Keratinocyte (primary cell): ENCODE measurements at regions not wholly inside any gene's neighbourhood (a gene's known extent, or its start where the extent isn't known, plus 50 kb on each side); places are given as distances from the start of the nearest gene placed in this dataset.

ENCODE experiments used
- DNase-seq: peaks from one replicate; pipeline ENCODE4 v3.0.0-alpha.2; 2011; ENCODE audit warnings: low read depth, missing footprints, low spot score
- FAIRE-seq: peaks from 2 replicates; lab custom pipeline; 2011; peaks lifted over from hg19 to GRCh38; lab: Jason Lieb, UNC
- H2AFZ ChIP-seq: 2 replicates; pipeline ENCODE4 v1.6.0; 2012; ENCODE audit warnings: low read length, control low read depth, inconsistent platforms; ENCODE audit not compliant: control insufficient read depth
- H3K27ac ChIP-seq: 2 replicates; pipeline ENCODE4 v1.5.1; 2011; ENCODE audit warnings: low read length; ENCODE audit not compliant: control insufficient read depth, insufficient read depth
- H3K27me3 ChIP-seq: 3 replicates; pipeline ENCODE4 v1.6.0; 2011; ENCODE audit warnings: low read length; ENCODE audit not compliant: control insufficient read depth, insufficient read depth; ENCODE audit errors: extremely low read depth
- H3K36me3 ChIP-seq, 2 experiments: 2 replicates in 1 of 2; 3 replicates in 1 of 2; pipeline ENCODE4 v1.5.1; 2011; ENCODE audit warnings: low read length in 2 of 2, mild to moderate bottlenecking in 1 of 2; ENCODE audit not compliant: control insufficient read depth in 2 of 2, insufficient read depth in 2 of 2; ENCODE audit errors: extremely low read depth in 1 of 2
- H3K4me1 ChIP-seq: 3 replicates; pipeline ENCODE4 v1.5.1; 2011; ENCODE audit warnings: low read length; ENCODE audit not compliant: control insufficient read depth, insufficient read depth; ENCODE audit errors: extremely low read depth
- H3K4me2 ChIP-seq: 3 replicates; pipeline ENCODE4 v1.6.0; 2011; ENCODE audit warnings: low read depth, low read length; ENCODE audit not compliant: control insufficient read depth, insufficient read depth; ENCODE audit errors: extremely low read depth
- H3K4me3 ChIP-seq, 3 experiments: fragments of 200-600 bp in 1 of 3; sonication (generic) in 1 of 3; 2 replicates in 2 of 3; 3 replicates in 1 of 3; pipeline ENCODE4 v1.5.1; 2011 to 2016; ENCODE audit warnings: low read length in 3 of 3, mild to moderate bottlenecking in 3 of 3, control low read depth in 2 of 3, inconsistent platforms in 1 of 3, low read depth in 1 of 3, mixed read lengths in 1 of 3, mixed run types in 1 of 3, moderate library complexity in 1 of 3; ENCODE audit not compliant: control insufficient read depth in 2 of 3, insufficient read depth in 2 of 3; ENCODE audit errors: extremely low read depth in 1 of 3
- H3K79me2 ChIP-seq: 2 replicates; pipeline ENCODE4 v1.6.0; 2012; ENCODE audit warnings: low read length; ENCODE audit not compliant: control insufficient read depth, insufficient read depth
- H3K9ac ChIP-seq: 3 replicates; pipeline ENCODE4 v1.6.0; 2011; ENCODE audit warnings: low read length; ENCODE audit not compliant: control insufficient read depth, insufficient read depth; ENCODE audit errors: extremely low read depth
- H3K9me1 ChIP-seq: 3 replicates; pipeline ENCODE4 v1.6.0; 2011; ENCODE audit warnings: low read length; ENCODE audit not compliant: control insufficient read depth, insufficient read depth; ENCODE audit errors: extremely low read depth
- H3K9me3 ChIP-seq: 2 replicates; pipeline ENCODE4 v1.5.1; 2012; ENCODE audit warnings: low read depth, low read length; ENCODE audit not compliant: control insufficient read depth
- H4K20me1 ChIP-seq: 3 replicates; pipeline ENCODE4 v1.6.0; 2011; ENCODE audit warnings: low read length; ENCODE audit not compliant: control insufficient read depth, insufficient read depth; ENCODE audit errors: extremely low read depth
- EZH2 ChIP-seq: IDR thresholded peaks from one replicate; pipeline ENCODE4 v1.6.1; 2012; ENCODE audit warnings: inconsistent platforms, mild to moderate bottlenecking, low read length, moderate library complexity
- dilution Hi-C: fragments of 300-500 bp; cut with MboI; formaldehyde crosslinking; loops from one replicate; pipeline ENCODE4 v1.7.0; 2020; ENCODE audit warnings: low sequenced_read_pairs; ENCODE audit not compliant: extremely low pct_ligation_motif_present
- TF ChIP-seq, protein P1 (sequence below), 3 experiments: IDR thresholded peaks in 1 of 3; conservative IDR thresholded peaks in 1 of 3; optimal IDR thresholded peaks in 1 of 3; 2 replicates in 2 of 3; 3 replicates in 1 of 3; pipeline versions ENCODE3 to v1.5.1; 2011; ENCODE audit warnings: low read length in 3 of 3, mild to moderate bottlenecking in 3 of 3, moderate library complexity in 2 of 3, control low read depth in 1 of 3, inconsistent platforms in 1 of 3; ENCODE audit not compliant: insufficient read depth in 2 of 3; ENCODE audit errors: extremely low read depth in 1 of 3

DNA sequence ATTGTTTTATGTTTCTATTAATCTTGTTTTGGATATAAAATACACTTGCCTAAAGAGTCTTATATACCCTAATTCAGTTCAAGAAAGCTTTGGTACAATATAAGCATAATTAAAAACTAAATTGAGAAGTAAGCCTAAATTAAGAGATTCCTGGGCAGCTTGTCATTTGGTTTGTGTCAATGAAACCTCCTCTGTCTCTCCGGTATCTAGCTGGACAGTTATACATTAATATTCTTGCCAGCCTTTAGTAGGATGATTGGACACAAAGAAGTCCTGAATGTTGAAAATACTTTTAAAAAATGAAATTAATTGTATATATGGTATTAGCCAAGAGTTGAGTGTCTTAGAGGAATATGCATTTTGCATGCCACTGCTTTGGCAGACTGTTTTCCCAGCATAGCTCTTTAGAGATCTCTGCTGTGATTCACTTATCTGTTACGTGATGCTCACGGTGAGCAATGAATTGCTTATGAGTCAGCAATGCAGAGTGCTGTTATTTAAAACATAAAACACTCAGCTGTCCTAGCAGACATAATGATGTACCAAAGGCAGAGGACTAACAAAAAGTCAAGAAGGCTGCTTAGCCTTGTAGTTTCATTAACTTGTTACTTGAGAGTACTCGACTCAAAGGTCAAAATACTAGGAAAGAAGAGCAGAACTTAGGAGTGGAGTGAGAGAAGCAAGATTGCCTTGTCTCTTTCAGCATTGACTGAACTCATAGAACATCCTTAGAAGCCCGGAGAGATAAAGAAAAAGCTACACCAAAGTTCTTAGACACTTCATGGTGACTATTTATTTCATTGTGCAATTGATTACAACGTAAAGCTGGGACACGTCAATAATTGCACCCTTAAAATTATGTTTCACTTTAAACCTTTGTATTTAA is 1296.1 kb upstream of the PCDH7 start:
- no peak for TF ChIP-seq EZH2
- TF ChIP-seq, protein P1, sequence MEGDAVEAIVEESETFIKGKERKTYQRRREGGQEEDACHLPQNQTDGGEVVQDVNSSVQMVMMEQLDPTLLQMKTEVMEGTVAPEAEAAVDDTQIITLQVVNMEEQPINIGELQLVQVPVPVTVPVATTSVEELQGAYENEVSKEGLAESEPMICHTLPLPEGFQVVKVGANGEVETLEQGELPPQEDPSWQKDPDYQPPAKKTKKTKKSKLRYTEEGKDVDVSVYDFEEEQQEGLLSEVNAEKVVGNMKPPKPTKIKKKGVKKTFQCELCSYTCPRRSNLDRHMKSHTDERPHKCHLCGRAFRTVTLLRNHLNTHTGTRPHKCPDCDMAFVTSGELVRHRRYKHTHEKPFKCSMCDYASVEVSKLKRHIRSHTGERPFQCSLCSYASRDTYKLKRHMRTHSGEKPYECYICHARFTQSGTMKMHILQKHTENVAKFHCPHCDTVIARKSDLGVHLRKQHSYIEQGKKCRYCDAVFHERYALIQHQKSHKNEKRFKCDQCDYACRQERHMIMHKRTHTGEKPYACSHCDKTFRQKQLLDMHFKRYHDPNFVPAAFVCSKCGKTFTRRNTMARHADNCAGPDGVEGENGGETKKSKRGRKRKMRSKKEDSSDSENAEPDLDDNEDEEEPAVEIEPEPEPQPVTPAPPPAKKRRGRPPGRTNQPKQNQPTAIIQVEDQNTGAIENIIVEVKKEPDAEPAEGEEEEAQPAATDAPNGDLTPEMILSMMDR (optimal IDR thresholded peaks at IDR 0.05 in 1 of 3, IDR thresholded peaks at IDR 0.05 in 1 of 3, conservative IDR thresholded peaks at IDR 0.05 in 1 of 3; ENCODE audit: extremely low read depth in 1 of 3, insufficient read depth in 2 of 3, low read length in 3 of 3): no peak
- H3K27ac ChIP-seq: no peak overlapping the region
- no peak overlapping the region for H2AFZ ChIP-seq

DNA sequence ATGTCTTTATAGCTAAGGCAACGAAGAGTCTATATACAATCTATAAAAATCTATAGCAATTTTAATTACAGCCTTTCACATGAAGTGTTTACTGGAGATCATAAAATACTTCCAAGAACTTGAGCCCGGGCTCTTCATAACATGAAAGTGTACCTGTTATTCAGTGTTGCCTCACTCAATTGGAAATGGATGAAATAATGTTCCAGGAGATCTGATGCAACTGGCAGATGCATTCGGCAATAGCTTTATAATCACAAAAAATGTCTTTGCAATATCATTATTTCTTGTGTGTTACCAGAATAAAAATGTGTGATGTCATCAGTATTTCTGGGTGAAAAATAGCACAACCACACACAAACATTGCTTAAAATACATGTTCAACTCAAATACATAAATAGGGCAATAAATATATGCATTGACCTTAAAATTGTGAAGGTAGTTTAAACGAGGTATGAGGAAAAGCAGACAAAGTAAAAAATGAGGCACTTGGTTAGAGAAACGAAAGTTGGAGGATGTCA is 1266.8 kb upstream of the PCDH7 start:
- H3K4me1 ChIP-seq: no peaks in the 10 kb centered on the region
- FAIRE-seq (no peak), DNase-seq (no peak)
- no peak overlapping the region for H3K27ac ChIP-seq
- no peaks in the 10 kb centered on the region for H4K20me1 ChIP-seq
- H3K9me1 ChIP-seq: no peaks in the 10 kb centered on the region
- H3K79me2 ChIP-seq: no peaks in the 10 kb centered on the region
- H2AFZ ChIP-seq: no peak overlapping the region
- H3K36me3 ChIP-seq: no peaks in the 10 kb centered on the region
- no peaks in the 10 kb centered on the region for H3K9me3 ChIP-seq
- H3K4me2 ChIP-seq: no peak overlapping the region
- no peak overlapping the region for H3K9ac ChIP-seq
- H3K27me3 ChIP-seq: no peaks in the 10 kb centered on the region
- TF ChIP-seq, protein P1 (optimal IDR thresholded peaks at IDR 0.05 in 1 of 3, IDR thresholded peaks at IDR 0.05 in 1 of 3, conservative IDR thresholded peaks at IDR 0.05 in 1 of 3; ENCODE audit: extremely low read depth in 1 of 3, insufficient read depth in 2 of 3, low read length in 3 of 3): no peak
- no peak for TF ChIP-seq EZH2
- dilution Hi-C loops: no loop called here
- no peak overlapping the region for H3K4me3 ChIP-seq

More for the DNA sequence above, 1296.1 kb upstream of the PCDH7 start:
- H3K9me3 ChIP-seq: no peaks in the 10 kb centered on the region
- no peak overlapping the region for H3K9ac ChIP-seq
- DNase-seq: no peak
- H4K20me1 ChIP-seq: no peaks in the 10 kb centered on the region
- no peaks in the 10 kb centered on the region for H3K9me1 ChIP-seq
- H3K36me3 ChIP-seq: no peaks in the 10 kb centered on the region
- H3K4me2 ChIP-seq: no peak overlapping the region
- dilution Hi-C loops: no loop called here
- FAIRE-seq: peak; percentile 46
- H3K27me3 ChIP-seq: no peaks in the 10 kb centered on the region
- H3K4me3 ChIP-seq: no peak overlapping the region
- H3K79me2 ChIP-seq: no peaks in the 10 kb centered on the region
- H3K4me1 ChIP-seq: no peaks in the 10 kb centered on the region
